ENCODE measurements at regions not wholly inside any gene's neighbourhood (a gene's known extent, or its start where the extent isn't known, plus 50 kb on each side); places are given as distances from the start of the nearest gene placed in this dataset.

DNA sequence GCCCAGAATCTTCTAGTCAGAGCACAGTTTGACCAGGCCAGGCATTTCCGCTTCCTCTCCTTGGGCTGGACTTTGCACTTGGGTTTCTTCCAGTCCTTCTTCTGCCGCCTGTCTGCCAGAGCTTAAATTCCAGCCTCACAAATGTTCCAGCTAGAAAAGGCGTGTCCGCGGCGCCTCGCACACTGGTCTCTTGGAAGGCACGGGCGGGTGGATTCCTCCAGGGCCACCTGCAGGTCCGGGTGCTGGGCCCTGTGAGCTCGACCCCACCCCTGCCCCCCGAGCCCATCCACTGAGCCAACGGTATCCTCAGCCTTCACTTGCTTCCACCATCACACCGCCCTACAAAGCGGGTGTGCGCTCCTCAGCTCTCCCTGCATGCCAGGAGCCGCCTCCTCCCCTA lies 2026.5 kb downstream of the TP53TG3F start:
- no peak for TF ChIP-seq EZH2 (IDR thresholded peaks at IDR 0.05; ENCODE audit: borderline replicate concordance, low read depth, low read length, poor library complexity, severe bottlenecking)
- TF ChIP-seq, protein P1, sequence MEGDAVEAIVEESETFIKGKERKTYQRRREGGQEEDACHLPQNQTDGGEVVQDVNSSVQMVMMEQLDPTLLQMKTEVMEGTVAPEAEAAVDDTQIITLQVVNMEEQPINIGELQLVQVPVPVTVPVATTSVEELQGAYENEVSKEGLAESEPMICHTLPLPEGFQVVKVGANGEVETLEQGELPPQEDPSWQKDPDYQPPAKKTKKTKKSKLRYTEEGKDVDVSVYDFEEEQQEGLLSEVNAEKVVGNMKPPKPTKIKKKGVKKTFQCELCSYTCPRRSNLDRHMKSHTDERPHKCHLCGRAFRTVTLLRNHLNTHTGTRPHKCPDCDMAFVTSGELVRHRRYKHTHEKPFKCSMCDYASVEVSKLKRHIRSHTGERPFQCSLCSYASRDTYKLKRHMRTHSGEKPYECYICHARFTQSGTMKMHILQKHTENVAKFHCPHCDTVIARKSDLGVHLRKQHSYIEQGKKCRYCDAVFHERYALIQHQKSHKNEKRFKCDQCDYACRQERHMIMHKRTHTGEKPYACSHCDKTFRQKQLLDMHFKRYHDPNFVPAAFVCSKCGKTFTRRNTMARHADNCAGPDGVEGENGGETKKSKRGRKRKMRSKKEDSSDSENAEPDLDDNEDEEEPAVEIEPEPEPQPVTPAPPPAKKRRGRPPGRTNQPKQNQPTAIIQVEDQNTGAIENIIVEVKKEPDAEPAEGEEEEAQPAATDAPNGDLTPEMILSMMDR (conservative IDR thresholded peaks at IDR 0.05; ENCODE audit: low read depth, low read length), result no peak
